Vagina (tissue), 2 donors: ENCODE measurements at regions not wholly inside any gene's neighbourhood (a gene's known extent, or its start where the extent isn't known, plus 50 kb on each side); places are given as distances from the start of the nearest gene placed in this dataset.

Source experiments
- CTCF ChIP-seq, 3 experiments: fragments of 450-650 bp in 2 of 3; fragments of 200-600 bp in 1 of 3; sonication (generic) in 1 of 3; IDR thresholded peaks; one replicate each; pipeline ENCODE4 v1.5.1; 2017 to 2019; ENCODE audit warnings: antibody characterized with exemption in 3 of 3, mild to moderate bottlenecking in 2 of 3, moderate library complexity in 2 of 3
- POLR2A ChIP-seq, 2 donors: fragments of 450-650 bp; IDR thresholded peaks; one replicate each; pipeline ENCODE4 v1.6.1; 2017; ENCODE audit warnings: antibody characterized with exemption in 2 of 2, mild to moderate bottlenecking in 2 of 2, moderate library complexity in 2 of 2
- POLR2AphosphoS5 ChIP-seq, 2 donors: sonication (generic); formaldehyde crosslinking; IDR thresholded peaks; one replicate each; pipeline ENCODE4 v1.9.0; 2017; ENCODE audit warnings: antibody characterized with exemption in 2 of 2, mild to moderate bottlenecking in 2 of 2, low read depth in 1 of 2; ENCODE audit not compliant: insufficient read depth in 1 of 2

- TF ChIP-seq CTCF (IDR thresholded peaks at IDR 0.05) (no peak), POLR2A (IDR thresholded peaks at IDR 0.05) (no peak), POLR2AphosphoS5 (IDR thresholded peaks at IDR 0.05; ENCODE audit: insufficient read depth in 1 of 2, low read depth in 1 of 2) (no peak)
Observed at GRCh38 chr21:15976807-15977206, 247.0 kb downstream of the USP25 start.
